ENCODE measurements at regions not wholly inside any gene's neighbourhood (a gene's known extent, or its start where the extent isn't known, plus 50 kb on each side); places are given as distances from the start of the nearest gene placed in this dataset.
"Not testable (repeated sequence)": the region's sequence is repeated elsewhere in the genome, so short reads cannot be mapped to it uniquely, and the experiment has no call there.

GRCh38 chr12:14032191-14032590 is 50.8 kb upstream of the GRIN2B start:
- DNase-seq: not testable (repeated sequence)

DNA sequence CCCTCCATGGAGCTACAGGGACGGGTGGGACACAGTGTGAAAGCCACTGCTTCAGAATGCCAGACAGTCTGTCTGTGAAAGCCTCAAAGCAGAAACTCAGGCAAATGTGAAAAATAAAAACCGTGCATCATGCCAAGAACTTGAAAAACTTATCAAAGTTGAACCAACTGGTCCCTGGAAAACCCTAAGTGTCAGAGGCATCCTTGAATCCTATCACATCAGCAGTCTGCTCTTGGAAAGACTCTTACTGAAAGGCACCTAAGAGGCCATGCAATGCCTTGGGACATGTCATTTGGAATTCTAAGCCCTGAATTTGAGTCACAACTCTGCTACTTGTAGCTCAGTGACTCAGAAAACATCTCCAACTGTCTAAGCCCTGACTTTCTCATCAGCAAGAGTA is 62.4 kb upstream of the GRIN2B start:
- no peak for DNase-seq

DNA sequence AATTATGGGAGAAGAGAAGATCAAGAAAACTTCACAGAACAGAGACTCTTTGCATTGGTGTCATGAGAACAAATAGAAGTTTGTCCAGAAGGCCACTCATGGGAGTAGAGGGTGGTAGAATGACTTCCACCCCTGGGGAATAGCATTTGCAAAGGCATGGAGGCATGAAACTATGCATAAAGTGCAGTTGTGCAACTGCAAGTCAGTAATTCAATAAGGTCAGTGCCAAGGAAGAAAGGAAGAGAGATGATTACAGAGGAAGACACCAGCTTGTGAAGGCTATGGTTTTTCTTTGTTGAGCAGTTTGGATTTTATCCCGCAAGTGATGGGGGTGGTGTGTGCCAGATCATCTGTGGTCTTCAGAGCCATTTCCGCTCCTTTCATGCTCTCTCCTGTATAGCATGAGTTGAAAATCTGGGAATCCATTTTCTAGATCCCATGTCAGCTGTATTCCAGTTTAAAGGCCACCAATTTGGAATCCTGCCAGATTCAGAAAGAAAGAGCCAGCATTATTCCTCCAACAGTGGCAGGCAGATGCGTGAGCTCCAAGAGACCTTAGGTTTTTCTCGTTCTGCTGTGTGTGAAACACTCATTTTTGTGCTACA is 67.6 kb upstream of the GRIN2B start:
- no peak for DNase-seq

DNA sequence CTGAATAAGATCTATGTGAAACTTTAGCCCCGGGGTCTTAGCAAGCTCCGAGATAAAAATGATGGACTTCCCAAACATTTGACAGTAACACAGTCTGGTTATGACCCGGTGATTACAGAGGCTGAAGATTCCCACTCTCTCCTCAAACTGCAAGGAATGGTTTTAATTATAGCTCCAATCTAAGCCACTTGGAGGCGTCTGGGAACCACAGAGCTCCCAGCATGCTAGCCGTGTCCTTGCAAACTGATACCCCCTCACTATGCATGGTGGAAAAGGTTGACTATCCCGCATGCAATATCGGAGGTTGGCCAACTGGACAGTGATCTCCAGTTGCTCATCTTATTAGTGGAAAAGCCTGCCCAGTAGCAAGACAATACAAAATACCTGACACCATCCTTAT is 76.5 kb upstream of the GRIN2B start:
- DNase-seq: no peak

GRCh38 chr12:14058717-14059116 is 77.3 kb upstream of the GRIN2B start:
- no peak for DNase-seq

GRCh38 chr12:14059548-14059947 is 78.1 kb upstream of the GRIN2B start:
- no peak for DNase-seq

GRCh38 chr12:14065616-14066015 is 84.2 kb upstream of the GRIN2B start:
- no peak for DNase-seq

DNA sequence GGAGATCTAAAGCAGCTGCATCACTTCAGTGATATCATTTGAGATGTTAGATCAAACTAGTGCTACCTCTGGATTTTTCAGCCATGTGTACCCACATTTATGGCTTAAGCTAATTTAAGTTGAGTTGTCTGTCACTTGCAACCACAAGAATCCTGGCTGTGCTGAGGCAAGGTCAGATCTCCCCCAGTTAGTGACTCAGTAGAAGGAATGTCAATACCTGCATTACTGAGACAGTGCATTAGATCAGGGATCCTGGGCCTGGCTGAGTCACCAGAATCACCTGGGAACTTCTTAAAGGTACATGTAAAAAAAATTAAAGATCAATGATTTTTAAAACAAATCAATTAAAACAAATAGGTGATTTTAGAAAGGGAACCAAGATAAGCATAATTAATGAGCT is 84.6 kb upstream of the GRIN2B start:
- DNase-seq: no peak

- no peak for DNase-seq
Measured at GRCh38 chr12:14068961-14069360, 87.6 kb upstream of the GRIN2B start.

DNA sequence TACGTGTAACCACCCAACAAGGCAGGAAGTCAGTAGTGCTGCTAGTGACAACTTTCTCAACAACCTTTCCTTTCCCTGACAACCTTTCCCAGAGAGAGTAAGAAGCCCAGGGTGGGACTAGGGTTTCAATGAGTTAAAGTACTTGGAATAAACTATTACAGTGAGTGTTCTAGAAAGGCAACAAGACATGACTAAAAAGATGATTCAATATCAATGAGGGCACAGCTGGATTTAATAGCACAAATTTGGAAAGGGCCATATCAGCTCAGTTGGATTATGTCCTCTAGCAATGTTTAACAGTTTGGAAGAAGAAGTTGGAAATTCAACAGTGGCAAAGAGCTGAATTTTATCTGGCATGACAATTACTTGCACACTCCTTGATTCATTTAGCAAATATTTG is 90.4 kb upstream of the GRIN2B start:
- no peak for DNase-seq

DNA sequence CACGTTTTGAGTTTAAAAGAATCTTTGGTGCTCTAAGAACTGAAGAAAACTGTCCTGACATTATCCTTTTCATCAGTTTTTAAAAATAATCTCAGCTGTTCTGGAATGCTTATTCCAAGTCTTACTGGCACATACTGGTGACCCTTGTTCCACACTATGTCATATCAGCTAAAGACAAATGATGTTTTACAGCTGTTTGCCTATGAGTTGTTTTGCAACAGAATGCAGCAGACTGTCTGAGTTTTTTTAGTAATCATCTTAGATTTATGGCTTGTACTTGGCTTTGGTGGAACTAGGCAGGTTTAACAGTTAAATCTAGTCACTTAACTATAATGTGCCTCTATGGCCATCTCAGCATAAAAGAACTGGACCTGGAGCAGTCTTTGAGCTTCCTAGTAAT is 91.6 kb upstream of the GRIN2B start:
- no peak for DNase-seq

- DNase-seq: no peak
Measured at GRCh38 chr12:14075797-14076393, 94.5 kb upstream of the GRIN2B start.

DNA sequence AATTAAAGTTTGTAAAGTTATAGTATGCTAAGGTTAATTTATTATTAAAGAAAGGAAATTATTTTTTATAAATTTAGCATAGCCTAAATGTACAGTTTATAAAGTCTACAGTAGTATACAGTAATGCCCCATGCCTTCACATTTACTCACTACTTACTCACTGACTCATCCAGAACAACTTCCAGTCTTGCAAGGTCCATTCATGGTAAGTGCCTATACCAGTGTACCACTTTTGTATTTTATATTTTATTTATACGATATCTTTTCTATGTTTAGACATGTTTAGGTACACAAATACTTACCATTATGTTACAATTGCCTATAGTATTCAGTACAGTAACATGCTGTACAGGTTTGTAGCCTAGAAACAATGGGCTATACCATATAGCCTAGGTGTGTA is 95.1 kb upstream of the GRIN2B start:
- no peak for DNase-seq

DNA sequence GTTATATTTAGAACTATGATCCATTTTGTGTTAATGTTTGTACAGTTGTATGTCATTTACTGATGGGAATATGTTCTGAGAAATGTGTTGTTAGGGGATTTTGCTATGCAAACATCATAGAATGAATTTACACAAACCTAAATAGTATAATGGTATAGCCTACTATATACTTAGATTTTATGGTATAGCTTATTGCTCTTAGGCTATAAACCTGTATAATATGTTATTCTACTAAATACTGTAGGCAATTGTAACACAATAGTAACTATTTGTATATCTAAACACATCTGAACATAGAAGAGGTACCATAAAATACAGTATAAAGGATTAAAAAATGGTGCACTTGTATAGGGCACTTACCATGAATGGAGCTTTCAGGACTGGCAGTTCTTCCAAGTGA is 105.4 kb upstream of the GRIN2B start:
- DNase-seq: no peak

DNA sequence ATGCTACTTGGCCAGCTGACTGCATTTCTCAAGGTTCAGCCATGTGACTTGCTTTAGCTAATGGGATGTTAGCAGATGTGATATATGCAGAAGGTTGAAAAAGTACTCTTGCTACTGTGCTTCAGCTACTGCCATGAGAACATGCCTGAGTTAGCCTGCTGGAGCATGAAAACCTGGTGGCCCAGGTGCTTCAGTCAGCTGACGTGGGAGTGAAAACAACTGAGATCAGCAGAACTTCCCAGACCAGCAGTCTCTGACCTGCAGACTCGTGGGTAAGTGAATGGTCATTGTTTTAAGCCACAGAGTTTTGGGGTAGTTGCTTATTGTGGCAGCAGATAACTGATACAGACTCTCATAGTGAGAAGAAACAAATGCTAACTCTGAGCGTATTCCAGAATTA is 118.6 kb upstream of the GRIN2B start:
- no peak for DNase-seq

DNA sequence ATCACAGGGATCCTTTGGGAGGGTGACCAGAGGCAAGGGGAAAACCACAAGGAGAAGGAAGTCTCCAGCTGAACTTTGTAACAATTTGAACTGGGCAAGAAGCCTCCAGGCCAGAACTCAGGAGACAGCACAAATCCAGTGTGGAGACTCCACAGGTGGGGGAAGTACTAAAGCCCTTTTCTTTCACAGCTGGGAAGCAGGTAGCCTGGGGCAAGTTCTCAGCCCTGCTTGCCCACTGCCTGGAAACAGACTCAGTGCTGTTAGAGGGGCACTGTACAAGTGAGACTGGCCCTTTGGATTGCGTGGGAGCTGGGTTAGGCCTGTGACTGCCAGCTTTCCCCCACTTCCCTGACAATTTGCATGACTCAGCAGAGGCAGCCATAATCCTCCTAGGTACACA is 120.2 kb upstream of the GRIN2B start:
- DNase-seq: not testable (repeated sequence)

- peak; percentile 37 for DNase-seq
Measured at GRCh38 chr12:14111230-14111865, 129.9 kb upstream of the GRIN2B start.

DNA sequence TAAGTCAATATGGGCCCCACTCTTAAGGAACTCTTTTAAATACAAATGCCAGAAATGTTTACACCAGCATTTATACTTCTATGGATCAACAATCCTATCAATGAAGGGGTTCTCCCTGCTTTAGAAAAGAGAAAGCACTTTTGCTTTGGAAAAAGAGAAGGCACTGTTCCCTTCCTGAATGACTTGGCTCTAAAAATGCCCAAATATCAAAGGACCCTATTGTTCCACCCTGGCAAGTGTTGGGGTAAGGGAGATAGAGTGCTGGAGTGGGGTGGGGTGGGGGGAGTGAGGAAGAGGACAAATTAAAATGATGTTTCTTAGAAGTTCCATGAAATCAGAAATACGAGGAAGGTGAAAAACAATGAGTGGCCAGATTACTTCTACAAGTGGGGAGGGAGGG is 131.6 kb upstream of the GRIN2B start:
- DNase-seq: no peak

GRCh38 chr12:14126692-14127091 is 145.3 kb upstream of the GRIN2B start:
- DNase-seq: no peak

- DNase-seq: no peak
Measured at GRCh38 chr12:14129611-14130195, 148.3 kb upstream of the GRIN2B start.

DNA sequence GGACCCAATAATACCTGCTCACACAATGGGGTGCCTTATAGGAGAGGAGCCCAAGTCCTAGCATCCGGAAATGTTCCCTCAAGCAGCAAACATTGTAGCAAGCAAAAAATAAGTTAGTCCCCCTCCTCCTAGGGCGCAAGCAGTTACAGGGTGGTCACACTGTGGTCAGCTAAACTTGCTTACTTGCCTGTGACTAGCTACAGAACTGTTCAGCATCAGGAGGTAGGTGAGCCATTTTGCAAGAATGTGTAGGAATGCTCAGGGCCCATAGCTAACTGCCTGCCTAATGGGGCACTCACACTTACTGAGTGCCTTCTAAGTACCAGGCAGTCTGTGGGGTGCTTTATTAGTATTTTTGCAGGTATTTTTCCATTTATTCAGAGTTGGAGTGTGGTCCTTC is 154.6 kb upstream of the GRIN2B start:
- no peak for DNase-seq

DNA sequence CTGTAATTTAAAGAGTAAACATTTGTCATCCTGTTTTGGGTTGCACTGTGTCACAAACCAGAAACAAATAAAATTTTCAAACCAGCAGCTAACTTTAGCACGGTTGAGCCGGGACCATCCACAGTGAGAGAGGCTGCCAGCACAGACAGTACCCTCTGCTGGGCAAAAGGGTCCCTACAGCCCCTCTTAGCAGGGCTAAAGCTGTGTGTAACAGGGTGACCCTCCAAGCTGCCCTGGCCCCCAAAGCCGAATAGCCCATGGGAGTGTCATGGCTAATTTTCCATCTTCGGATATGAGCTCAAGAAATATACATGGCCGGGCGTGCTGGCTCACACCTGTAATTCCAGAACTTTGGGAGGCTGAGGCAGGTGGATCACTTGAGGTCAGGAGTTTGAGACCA is 157.1 kb upstream of the GRIN2B start:
- DNase-seq: peak; percentile 2

GRCh38 chr12:14148489-14149270 is 167.3 kb upstream of the GRIN2B start:
- DNase-seq: no peak

DNA sequence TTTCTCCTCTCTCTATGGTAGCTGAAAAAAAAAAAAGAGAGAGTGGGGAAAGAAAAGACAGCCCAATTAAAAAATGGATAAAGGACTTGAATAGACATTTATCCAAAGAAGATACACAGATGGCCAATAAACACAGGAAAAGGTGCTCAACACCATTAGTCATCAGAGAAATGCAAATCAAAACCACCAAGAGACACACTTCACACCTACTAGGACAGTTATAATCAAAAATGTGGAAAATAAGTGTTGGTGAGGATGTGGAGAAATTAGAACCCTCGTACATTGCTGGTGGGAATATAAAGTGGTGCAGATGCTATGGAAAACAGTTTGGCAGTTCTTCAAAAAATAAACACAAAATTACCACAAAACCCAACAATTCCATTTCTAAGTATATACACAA is 172.4 kb upstream of the GRIN2B start:
- DNase-seq: no peak

All from hematopoietic multipotent progenitor cell treated with erythropoietin and hydrocortisone succinate and interleukin-3 and kit ligand, for 6 days (in vitro differentiated cells).